Right lobe of liver (tissue), 6 donors: ENCODE measurements at regions not wholly inside any gene's neighbourhood (a gene's known extent, or its start where the extent isn't known, plus 50 kb on each side); places are given as distances from the start of the nearest gene placed in this dataset.

Experiments
- ATAC-seq, 4 donors: fragments of 200-7000 bp; cut with Tn5 transposase; one replicate each; pipeline ENCODE4 v1.9.1; 2020; ENCODE audit warnings: mild to moderate bottlenecking in 4 of 4, moderate library complexity in 4 of 4
- DNase-seq, 3 donors: peaks; one replicate each; pipeline ENCODE4 v3.0.0-alpha.2; 2020
- H3K27ac ChIP-seq, 3 donors: fragments of 200-600 bp; one replicate each; pipeline ENCODE4 v1.8.0; 2022
- H3K27me3 ChIP-seq, 2 donors: fragments of 200-600 bp; one replicate each; pipeline ENCODE4 v1.8.0; 2022
- H3K36me3 ChIP-seq, 4 donors: fragments of 200-600 bp; sonication (generic) in 1 of 4; one replicate each; pipeline versions ENCODE4 v1.5.1 to v1.8.0; 2017 to 2022; ENCODE audit warnings: control low read depth in 1 of 4
- H3K4me1 ChIP-seq, 4 donors: fragments of 200-600 bp; sonication (generic) in 1 of 4; one replicate each; pipeline versions ENCODE4 v1.5.1 to v1.8.0; 2017 to 2022; ENCODE audit warnings: control low read depth in 1 of 4
- H3K4me3 ChIP-seq, 3 donors: fragments of 200-600 bp; one replicate each; pipeline ENCODE4 v1.8.0; 2022
- H3K9me3 ChIP-seq, 4 donors: fragments of 200-600 bp; sonication (generic) in 1 of 4; one replicate each; pipeline versions ENCODE4 v1.5.1 to v1.8.0; 2017 to 2022; ENCODE audit warnings: control low read depth in 1 of 4
- CTCF ChIP-seq, 4 donors: fragments of 200-600 bp in 3 of 4; fragments of 450-650 bp in 1 of 4; IDR thresholded peaks; one replicate each; pipeline versions ENCODE4 v1.5.1 to v1.8.0; 2016 to 2022; ENCODE audit warnings: antibody characterized with exemption in 4 of 4, mild to moderate bottlenecking in 2 of 4
- POLR2A ChIP-seq: fragments of 450-650 bp; IDR thresholded peaks from one replicate; pipeline ENCODE4 v1.6.1; 2017; ENCODE audit warnings: antibody characterized with exemption, mild to moderate bottlenecking
- WGBS: methylation state at CpG from one replicate; pipeline ENCODE4 v1.1.6; 2018; ENCODE audit warnings: low coverage, low lambda C conversion rate; ENCODE audit not compliant: insufficient coverage; ENCODE audit errors: missing lambda C conversion rate; 5-methylcytosine and 5-hydroxymethylcytosine counted together
- intact Hi-C, 2 donors: fragments of 100-400 bp; cut with DNase I; formaldehyde crosslinking; loops; one replicate each; pipeline versions ENCODE4 v1.11.2 to v1.14.1; 2022
- donor health status: DM: no; HTN: yes; CAD: no.
- donor health status: DM: no; HTN: no; CAD: no.
- donor health status: DM: no; HTN: no; CAD: no.
- donor health status: DM: no; HTN: yes; CAD: no.
- donor health status: DM: no; HTN: yes; CAD: no.

- WGBS: 53% methylated on average over 6 of the region's 6 CpGs
- Histone ChIP-seq H3K4me1 (no peaks in the 10 kb centered on the region), H3K4me3 (no peak overlapping the region), H3K36me3 (no peaks in the 10 kb centered on the region), H3K9me3 (no peaks in the 10 kb centered on the region), H3K27me3 (no peaks in the 10 kb centered on the region), H3K27ac (no peak overlapping the region)
- ATAC-seq: no peak
- no peak for TF ChIP-seq POLR2A
- TF ChIP-seq CTCF (IDR thresholded peaks at IDR 0.05): no peak
- DNase-seq: no peak
- intact Hi-C loops: no loop called here
These were observed 1042.9 kb downstream of the NTRK3 start for GRCh38 chr15:87213626-87214025.

DNA sequence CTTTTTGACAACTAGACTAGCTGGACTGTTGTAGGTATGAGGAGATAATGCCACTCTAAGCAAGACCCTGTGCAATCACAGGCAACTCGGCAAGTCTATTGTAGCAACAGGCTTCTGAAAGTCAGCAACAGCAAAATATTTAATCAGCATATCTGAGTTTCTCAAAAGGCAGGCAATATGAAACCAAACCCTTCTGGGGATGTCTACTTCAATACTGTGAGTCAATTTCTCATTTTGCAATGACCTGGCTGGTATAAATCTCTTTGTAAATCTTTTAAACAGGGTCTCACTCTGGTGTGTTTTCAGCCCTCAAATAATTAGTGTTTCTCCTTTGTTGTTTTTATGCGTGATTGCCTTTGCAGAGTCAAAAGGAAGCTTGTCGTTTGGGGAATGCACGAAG is 1044.5 kb downstream of the NTRK3 start:
- Histone ChIP-seq H3K36me3 (no peaks in the 10 kb centered on the region), H3K27ac (no peak overlapping the region), H3K4me3 (no peak overlapping the region), H3K9me3 (no peaks in the 10 kb centered on the region), H3K4me1 (no peaks in the 10 kb centered on the region), H3K27me3 (no peaks in the 10 kb centered on the region)
- intact Hi-C loops: no loop called here
- 44% methylated on average over 4 of the region's 4 CpGs for whole genome bisulfite sequencing
- TF ChIP-seq CTCF (IDR thresholded peaks at IDR 0.05): no peak
- no peak for TF ChIP-seq POLR2A
- DNase-seq (no peak), ATAC-seq (no peak)

DNA sequence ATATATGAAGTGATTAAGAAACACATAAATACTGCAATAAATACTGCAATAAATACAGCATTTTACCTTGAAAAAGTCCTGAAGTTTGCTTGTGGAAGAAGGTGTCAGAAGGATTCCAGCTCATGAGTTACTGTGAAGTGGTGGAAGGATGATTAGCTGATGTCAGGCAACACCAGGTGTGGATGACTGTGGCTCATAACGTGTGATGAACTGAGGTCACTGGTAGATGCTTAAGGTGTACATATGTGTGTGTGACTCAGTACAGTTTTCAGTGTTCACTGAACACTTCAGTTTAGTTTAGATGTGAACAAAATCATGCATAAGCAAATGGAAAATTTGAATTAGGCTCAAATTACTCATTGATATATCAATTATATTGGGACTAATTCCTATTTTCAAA is 1045.0 kb downstream of the NTRK3 start:
- H3K27ac ChIP-seq: no peak overlapping the region
- TF ChIP-seq CTCF (IDR thresholded peaks at IDR 0.05): no peak
- no peak for TF ChIP-seq POLR2A
- WGBS: 14% methylated on average over 1 of the region's 1 CpG

GRCh38 chr15:87209891-87210689 is 1046.4 kb downstream of the NTRK3 start:
- H3K4me3 ChIP-seq: no peak overlapping the region
- TF ChIP-seq CTCF (IDR thresholded peaks at IDR 0.05) (no peak), POLR2A (no peak)
- ATAC-seq (no peak), DNase-seq (no peak)
- no peak overlapping the region for H3K27ac ChIP-seq
- 22% methylated on average over 3 of the region's 3 CpGs for WGBS
- no peaks in the 10 kb centered on the region for H3K36me3 ChIP-seq
- H3K27me3 ChIP-seq: no peaks in the 10 kb centered on the region
- no peaks in the 10 kb centered on the region for H3K9me3 ChIP-seq
- intact Hi-C loops: no loop called here
- H3K4me1 ChIP-seq: no peaks in the 10 kb centered on the region

More for the DNA sequence above, 1045.0 kb downstream of the NTRK3 start:
- Histone ChIP-seq H3K4me1 (no peaks in the 10 kb centered on the region), H3K9me3 (no peaks in the 10 kb centered on the region), H3K4me3 (no peak overlapping the region), H3K27me3 (no peaks in the 10 kb centered on the region), H3K36me3 (no peaks in the 10 kb centered on the region)
- intact Hi-C loops: no loop called here
- ATAC-seq (no peak), DNase-seq (no peak)
